Keratinocyte (primary cell): ENCODE measurements at regions not wholly inside any gene's neighbourhood (a gene's known extent, or its start where the extent isn't known, plus 50 kb on each side); places are given as distances from the start of the nearest gene placed in this dataset.

ENCODE experiments used
- DNase-seq: peaks from one replicate; pipeline ENCODE4 v3.0.0-alpha.2; 2011; ENCODE audit warnings: low read depth, missing footprints, low spot score
- FAIRE-seq: peaks from 2 replicates; lab custom pipeline; 2011; peaks lifted over from hg19 to GRCh38; lab: Jason Lieb, UNC
- H2AFZ ChIP-seq: 2 replicates; pipeline ENCODE4 v1.6.0; 2012; ENCODE audit warnings: low read length, control low read depth, inconsistent platforms; ENCODE audit not compliant: control insufficient read depth
- H3K27ac ChIP-seq: 2 replicates; pipeline ENCODE4 v1.5.1; 2011; ENCODE audit warnings: low read length; ENCODE audit not compliant: control insufficient read depth, insufficient read depth
- H3K27me3 ChIP-seq: 3 replicates; pipeline ENCODE4 v1.6.0; 2011; ENCODE audit warnings: low read length; ENCODE audit not compliant: control insufficient read depth, insufficient read depth; ENCODE audit errors: extremely low read depth
- H3K36me3 ChIP-seq, 2 experiments: 2 replicates in 1 of 2; 3 replicates in 1 of 2; pipeline ENCODE4 v1.5.1; 2011; ENCODE audit warnings: low read length in 2 of 2, mild to moderate bottlenecking in 1 of 2; ENCODE audit not compliant: control insufficient read depth in 2 of 2, insufficient read depth in 2 of 2; ENCODE audit errors: extremely low read depth in 1 of 2
- H3K4me1 ChIP-seq: 3 replicates; pipeline ENCODE4 v1.5.1; 2011; ENCODE audit warnings: low read length; ENCODE audit not compliant: control insufficient read depth, insufficient read depth; ENCODE audit errors: extremely low read depth
- H3K4me2 ChIP-seq: 3 replicates; pipeline ENCODE4 v1.6.0; 2011; ENCODE audit warnings: low read depth, low read length; ENCODE audit not compliant: control insufficient read depth, insufficient read depth; ENCODE audit errors: extremely low read depth
- H3K4me3 ChIP-seq, 3 experiments: fragments of 200-600 bp in 1 of 3; sonication (generic) in 1 of 3; 2 replicates in 2 of 3; 3 replicates in 1 of 3; pipeline ENCODE4 v1.5.1; 2011 to 2016; ENCODE audit warnings: low read length in 3 of 3, mild to moderate bottlenecking in 3 of 3, control low read depth in 2 of 3, inconsistent platforms in 1 of 3, low read depth in 1 of 3, mixed read lengths in 1 of 3, mixed run types in 1 of 3, moderate library complexity in 1 of 3; ENCODE audit not compliant: control insufficient read depth in 2 of 3, insufficient read depth in 2 of 3; ENCODE audit errors: extremely low read depth in 1 of 3
- H3K79me2 ChIP-seq: 2 replicates; pipeline ENCODE4 v1.6.0; 2012; ENCODE audit warnings: low read length; ENCODE audit not compliant: control insufficient read depth, insufficient read depth
- H3K9ac ChIP-seq: 3 replicates; pipeline ENCODE4 v1.6.0; 2011; ENCODE audit warnings: low read length; ENCODE audit not compliant: control insufficient read depth, insufficient read depth; ENCODE audit errors: extremely low read depth
- H3K9me1 ChIP-seq: 3 replicates; pipeline ENCODE4 v1.6.0; 2011; ENCODE audit warnings: low read length; ENCODE audit not compliant: control insufficient read depth, insufficient read depth; ENCODE audit errors: extremely low read depth
- H3K9me3 ChIP-seq: 2 replicates; pipeline ENCODE4 v1.5.1; 2012; ENCODE audit warnings: low read depth, low read length; ENCODE audit not compliant: control insufficient read depth
- H4K20me1 ChIP-seq: 3 replicates; pipeline ENCODE4 v1.6.0; 2011; ENCODE audit warnings: low read length; ENCODE audit not compliant: control insufficient read depth, insufficient read depth; ENCODE audit errors: extremely low read depth
- CTCF ChIP-seq, 3 experiments: IDR thresholded peaks in 1 of 3; conservative IDR thresholded peaks in 1 of 3; optimal IDR thresholded peaks in 1 of 3; 2 replicates in 2 of 3; 3 replicates in 1 of 3; pipeline versions ENCODE3 to v1.5.1; 2011; ENCODE audit warnings: low read length in 3 of 3, mild to moderate bottlenecking in 3 of 3, moderate library complexity in 2 of 3, control low read depth in 1 of 3, inconsistent platforms in 1 of 3; ENCODE audit not compliant: insufficient read depth in 2 of 3; ENCODE audit errors: extremely low read depth in 1 of 3
- EZH2 ChIP-seq: IDR thresholded peaks from one replicate; pipeline ENCODE4 v1.6.1; 2012; ENCODE audit warnings: inconsistent platforms, mild to moderate bottlenecking, low read length, moderate library complexity
- dilution Hi-C: fragments of 300-500 bp; cut with MboI; formaldehyde crosslinking; loops from one replicate; pipeline ENCODE4 v1.7.0; 2020; ENCODE audit warnings: low sequenced_read_pairs; ENCODE audit not compliant: extremely low pct_ligation_motif_present

DNA sequence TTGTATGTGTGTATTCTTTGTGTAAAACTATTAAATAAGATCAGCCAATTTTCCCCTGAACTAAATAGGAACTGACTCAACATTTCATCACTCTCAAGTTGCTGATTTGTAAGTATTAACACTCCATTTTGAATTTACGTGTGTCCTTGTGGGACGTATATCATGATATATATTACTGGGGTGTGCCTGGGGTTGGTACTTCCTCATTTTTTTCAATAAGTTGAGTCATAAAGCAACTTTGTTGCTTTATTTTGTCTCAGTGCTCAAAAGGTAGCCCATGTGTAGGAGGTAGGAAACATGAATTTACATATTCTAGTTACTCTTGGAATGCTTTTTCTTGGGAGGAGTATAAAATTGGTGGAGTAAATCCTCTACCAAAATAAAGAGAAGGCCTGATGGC is 193.9 kb upstream of the RAG2 start:
- Histone ChIP-seq H3K4me3 (no peak overlapping the region), H2AFZ (no peak overlapping the region), H3K79me2 (no peaks in the 10 kb centered on the region), H3K27ac (no peak overlapping the region), H3K4me2 (no peak overlapping the region), H4K20me1 (no peaks in the 10 kb centered on the region), H3K4me1 (peaks cover 3% of the 10 kb centered on the region), H3K36me3 (no peaks in the 10 kb centered on the region), H3K27me3 (no peaks in the 10 kb centered on the region), H3K9ac (no peak overlapping the region), H3K9me1 (no peaks in the 10 kb centered on the region), H3K9me3 (no peaks in the 10 kb centered on the region)
- DNase-seq (no peak), FAIRE-seq (no peak)
- TF ChIP-seq CTCF (optimal IDR thresholded peaks at IDR 0.05 in 1 of 3, IDR thresholded peaks at IDR 0.05 in 1 of 3, conservative IDR thresholded peaks at IDR 0.05 in 1 of 3; ENCODE audit: extremely low read depth in 1 of 3, insufficient read depth in 2 of 3, low read length in 3 of 3), result no peak
- no peak for TF ChIP-seq EZH2
- dilution Hi-C loops, result no loop called here

GRCh38 chr11:36790526-36790925 is 192.5 kb upstream of the RAG2 start:
- Histone ChIP-seq H3K36me3 (no peaks in the 10 kb centered on the region), H3K79me2 (no peaks in the 10 kb centered on the region), H4K20me1 (no peaks in the 10 kb centered on the region), H3K27ac (no peak overlapping the region), H3K9ac (no peak overlapping the region), H3K4me3 (no peak overlapping the region), H3K4me1 (peaks cover 3% of the 10 kb centered on the region), H3K27me3 (no peaks in the 10 kb centered on the region), H3K9me3 (no peaks in the 10 kb centered on the region), H3K4me2 (no peak overlapping the region), H2AFZ (no peak overlapping the region), H3K9me1 (no peaks in the 10 kb centered on the region)
- no peak for FAIRE-seq
- DNase-seq, result no peak
- TF ChIP-seq CTCF (optimal IDR thresholded peaks at IDR 0.05 in 1 of 3, IDR thresholded peaks at IDR 0.05 in 1 of 3, conservative IDR thresholded peaks at IDR 0.05 in 1 of 3; ENCODE audit: extremely low read depth in 1 of 3, insufficient read depth in 2 of 3, low read length in 3 of 3) (no peak), EZH2 (no peak)
- dilution Hi-C loops, result no loop called here
